Small intestine (tissue), 7 donors: ENCODE measurements at regions not wholly inside any gene's neighbourhood (a gene's known extent, or its start where the extent isn't known, plus 50 kb on each side); places are given as distances from the start of the nearest gene placed in this dataset.

Experiments
- DNase-seq, 2 donors: peaks; one replicate each; pipeline versions ENCODE4 v3.0.0 to v3.0.0-alpha.2; 2013
- FAIRE-seq: peaks from 2 replicates; lab custom pipeline; 2012; peaks lifted over from hg19 to GRCh38; lab: Jason Lieb, UNC
- H3K27ac ChIP-seq, 3 donors: one replicate each; pipeline ENCODE4 v1.5.1; 2013; ENCODE audit warnings: low read length in 2 of 3, mild to moderate bottlenecking in 2 of 3, control low read depth in 1 of 3, inconsistent platforms in 1 of 3, low read depth in 1 of 3, moderate library complexity in 1 of 3
- H3K27me3 ChIP-seq, 3 donors: one replicate each; pipeline ENCODE4 v1.6.1; 2013; ENCODE audit warnings: low read length in 3 of 3, inconsistent platforms in 1 of 3; ENCODE audit not compliant: control insufficient read depth in 3 of 3, insufficient read depth in 3 of 3
- H3K36me3 ChIP-seq, 3 donors: one replicate each; pipeline ENCODE4 v1.6.1; 2013; ENCODE audit warnings: low read length in 3 of 3, inconsistent platforms in 1 of 3, low read depth in 1 of 3, mild to moderate bottlenecking in 1 of 3, moderate library complexity in 1 of 3; ENCODE audit not compliant: control insufficient read depth in 3 of 3, insufficient read depth in 2 of 3
- H3K4me1 ChIP-seq, 3 donors: one replicate each; pipeline ENCODE4 v1.6.1; 2013; ENCODE audit warnings: low read length in 2 of 3, inconsistent platforms in 1 of 3, low read depth in 1 of 3, mild to moderate bottlenecking in 1 of 3, moderate library complexity in 1 of 3; ENCODE audit not compliant: control insufficient read depth in 3 of 3, insufficient read depth in 2 of 3
- H3K4me3 ChIP-seq, 3 donors: one replicate each; pipeline ENCODE4 v1.5.1; 2013; ENCODE audit warnings: low read length in 3 of 3, control low read depth in 1 of 3, inconsistent platforms in 1 of 3, low read depth in 1 of 3, mild to moderate bottlenecking in 1 of 3, moderate library complexity in 1 of 3
- H3K9me3 ChIP-seq, 2 donors: one replicate each; pipeline ENCODE4 v1.6.1; 2013; ENCODE audit warnings: low read depth in 1 of 2, low read length in 1 of 2; ENCODE audit not compliant: control insufficient read depth in 2 of 2, insufficient read depth in 1 of 2
- WGBS, 3 donors: extraction: QIAGEN DNeasy Blood & Tissue Kit; methylation state at CpG; one replicate each; pipeline ENCODE4 v1.1.7; 2013; 5-methylcytosine and 5-hydroxymethylcytosine counted together
- donor health status: healthy with polysubstance abuse.
- donor health status: control.
- donor health status: control.
- donor health status: Bipolar disorder and iron deficiency.
- donor health status: healthy.

DNA sequence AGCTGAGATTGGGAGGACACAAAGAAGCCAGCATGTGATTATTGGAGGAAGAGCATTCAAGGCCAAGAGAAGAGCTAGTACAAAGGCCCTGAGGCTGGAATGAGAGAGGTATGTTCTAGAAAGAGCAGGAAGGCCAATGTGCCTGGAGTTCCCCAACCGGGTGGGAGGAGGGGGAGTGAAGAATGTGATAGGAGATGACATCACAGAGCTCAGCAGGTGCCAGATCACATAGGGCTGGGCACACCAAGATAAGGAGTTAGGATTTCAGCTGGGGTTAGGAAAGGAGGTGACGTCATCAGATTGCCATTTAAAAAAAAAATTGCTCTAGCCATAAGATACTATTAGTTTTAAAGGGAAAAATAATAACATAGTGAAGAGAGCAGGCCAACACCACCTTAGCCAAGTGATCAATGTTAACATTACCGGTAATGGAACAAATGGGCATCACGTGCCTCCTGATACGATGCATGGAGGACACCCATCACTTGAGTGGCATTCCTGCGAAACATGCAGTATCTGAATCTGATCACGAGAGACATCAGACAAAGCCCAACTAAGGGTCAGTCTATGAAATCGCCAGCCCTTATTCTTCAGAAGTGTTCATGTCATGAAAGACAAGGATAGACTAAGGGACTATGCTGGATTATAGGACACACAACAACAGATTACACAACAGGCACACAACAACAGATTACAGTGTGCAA lies 344.3 kb downstream of the BCOR start:
- FAIRE-seq, result no peak
- WGBS, 3 donors, result 69 to 82% (median 70%) methylated on average over 8 of the region's 8 CpGs

DNA sequence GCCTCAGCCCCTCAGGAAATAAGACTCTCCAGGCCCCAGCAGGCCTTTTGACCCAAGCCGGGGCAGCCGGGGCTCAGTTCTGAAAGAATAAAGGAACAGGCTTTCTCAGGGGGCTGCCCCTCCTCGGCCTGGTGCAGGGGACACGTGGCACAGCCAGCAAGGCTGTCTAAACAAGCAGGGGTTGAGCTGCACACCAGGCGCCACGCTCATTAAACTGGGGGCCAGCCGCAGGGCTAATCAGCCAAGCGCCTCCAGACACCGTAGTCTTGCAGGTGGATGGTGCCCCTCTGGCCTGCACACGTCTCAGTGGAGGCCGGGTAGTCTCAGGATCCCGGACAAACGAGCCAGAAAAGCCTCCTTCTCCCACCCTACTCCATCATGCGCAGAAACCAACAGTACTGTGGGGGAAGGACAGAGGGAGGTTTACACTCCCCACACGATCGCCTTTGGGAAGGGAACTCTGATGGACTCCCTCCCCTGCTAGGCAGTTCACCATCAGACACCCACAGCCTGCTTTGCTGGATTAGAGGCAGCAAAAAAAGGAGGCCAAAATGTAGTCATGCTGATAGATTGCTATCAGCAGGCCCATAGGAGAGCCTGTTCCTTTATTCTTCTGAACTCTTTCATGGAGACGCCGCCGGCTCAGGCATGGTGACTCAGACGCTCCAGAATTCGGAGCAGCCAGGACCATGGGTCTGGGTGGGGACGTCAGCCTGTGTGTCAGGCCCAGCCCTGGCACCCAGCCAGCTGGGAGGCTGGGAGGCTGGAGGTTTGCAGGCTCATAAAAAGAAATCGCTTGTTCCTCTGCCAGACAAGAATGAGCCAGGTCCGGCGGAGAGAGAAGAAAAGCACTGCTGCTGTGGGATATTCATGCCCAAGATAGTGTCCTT lies 342.4 kb downstream of the BCOR start:
- Histone ChIP-seq H3K4me3 (no peak overlapping the region), H3K27me3 (no peaks in the 10 kb centered on the region), H3K4me1 (peaks cover 0 to 14% (median 0%) of the 10 kb centered on the region in 3 donors), H3K27ac (peak overlapping the region in 2 of 3 donors; percentile 28 to 79), H3K9me3 (no peaks in the 10 kb centered on the region), H3K36me3 (no peaks in the 10 kb centered on the region)
- DNase-seq (peak; percentile 76 to 81), FAIRE-seq (no peak)
- 43 to 64% (median 60%) methylated on average over 21 to 25 of the region's 25 CpGs for WGBS, 3 donors

More for the DNA sequence above, 344.3 kb downstream of the BCOR start:
- H3K27me3 ChIP-seq, result no peaks in the 10 kb centered on the region
- no peaks in the 10 kb centered on the region for H3K9me3 ChIP-seq
- peaks cover 0 to 6% (median 0%) of the 10 kb centered on the region in 3 donors for H3K4me1 ChIP-seq
- DNase-seq, result peak; percentile 52 to 57
- no peaks in the 10 kb centered on the region for H3K36me3 ChIP-seq
- H3K27ac ChIP-seq, result no peak overlapping the region
- H3K4me3 ChIP-seq, result no peak overlapping the region

GRCh38 chrX:39756086-39756883 lies 341.5 kb downstream of the BCOR start:
- H3K27ac ChIP-seq, result peak overlapping the region in 1 of 3 donors; percentile 39
- H3K4me1 ChIP-seq, result peaks cover 0 to 14% (median 0%) of the 10 kb centered on the region in 3 donors
- WGBS, 3 donors, result 27 to 57% (median 57%) methylated on average over 17 to 18 of the region's 18 CpGs
- no peak for DNase-seq
- no peaks in the 10 kb centered on the region for H3K9me3 ChIP-seq
- H3K4me3 ChIP-seq, result no peak overlapping the region
- no peak for FAIRE-seq
- no peaks in the 10 kb centered on the region for H3K27me3 ChIP-seq
- no peaks in the 10 kb centered on the region for H3K36me3 ChIP-seq

GRCh38 chrX:39757971-39758370 lies 339.8 kb downstream of the BCOR start:
- H3K4me3 ChIP-seq, result no peak overlapping the region
- H3K36me3 ChIP-seq, result no peaks in the 10 kb centered on the region
- WGBS, 3 donors, result 72 to 92% (median 79%) methylated on average over 6 of the region's 6 CpGs
- DNase-seq (no peak), FAIRE-seq (no peak)
- H3K4me1 ChIP-seq, result peaks cover 0 to 14% (median 0%) of the 10 kb centered on the region in 3 donors
- no peaks in the 10 kb centered on the region for H3K9me3 ChIP-seq
- H3K27ac ChIP-seq, result no peak overlapping the region
- no peaks in the 10 kb centered on the region for H3K27me3 ChIP-seq

DNA sequence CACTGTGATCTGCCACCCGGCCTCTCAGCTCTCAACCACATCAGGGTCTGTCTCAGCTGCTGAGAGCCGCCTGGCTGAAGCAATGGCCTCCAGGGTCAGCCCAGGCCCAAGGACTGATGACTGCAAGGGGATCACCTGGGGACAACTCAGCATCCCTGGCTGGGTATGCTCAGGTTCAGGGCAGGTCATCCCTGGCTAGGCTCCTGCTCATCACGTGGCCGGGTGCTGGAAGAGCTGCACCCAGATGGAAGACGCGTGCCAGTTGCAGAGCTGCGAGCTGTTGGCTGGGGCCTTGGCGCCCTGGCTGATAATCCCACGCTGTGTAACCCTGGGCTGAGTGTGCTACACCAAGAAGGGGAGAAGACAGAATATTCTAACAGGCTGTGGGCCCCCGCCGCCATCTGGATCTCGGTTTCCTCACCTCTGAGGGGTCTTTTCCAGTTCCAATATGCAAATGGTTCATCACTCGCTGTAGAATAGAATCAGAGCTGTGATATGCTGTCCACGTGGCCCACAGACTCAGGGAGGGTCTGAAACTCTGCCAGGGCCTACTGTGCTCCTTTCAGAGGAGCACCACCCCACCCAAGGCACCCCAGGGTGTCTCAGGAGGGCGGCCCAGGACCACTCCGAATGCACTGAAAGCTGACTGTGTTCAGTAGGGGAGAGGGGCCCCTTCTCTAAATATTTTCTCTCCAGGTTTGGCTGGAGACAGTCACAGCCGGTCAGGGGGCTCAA lies 338.8 kb downstream of the BCOR start:
- H3K4me3 ChIP-seq, result no peak overlapping the region
- peaks cover 0 to 14% (median 0%) of the 10 kb centered on the region in 3 donors for H3K4me1 ChIP-seq
- H3K27ac ChIP-seq, result no peak overlapping the region
- no peaks in the 10 kb centered on the region for H3K27me3 ChIP-seq
- DNase-seq, result no peak
- WGBS, 3 donors, result 56 to 82% (median 67%) methylated on average over 14 to 17 of the region's 17 CpGs
- no peaks in the 10 kb centered on the region for H3K36me3 ChIP-seq
- FAIRE-seq, result no peak
- H3K9me3 ChIP-seq, result no peaks in the 10 kb centered on the region

GRCh38 chrX:39759526-39760224 lies 338.1 kb downstream of the BCOR start:
- Histone ChIP-seq H3K4me3 (no peak overlapping the region), H3K4me1 (peaks cover 0 to 14% (median 0%) of the 10 kb centered on the region in 3 donors), H3K36me3 (no peaks in the 10 kb centered on the region), H3K27me3 (no peaks in the 10 kb centered on the region), H3K9me3 (no peaks in the 10 kb centered on the region), H3K27ac (peak overlapping the region in 2 of 3 donors; percentile 38 to 49)
- no peak for DNase-seq
- WGBS, 3 donors, result 15 to 40% (median 37%) methylated on average over 9 to 15 of the region's 15 CpGs
- FAIRE-seq, result no peak

DNA sequence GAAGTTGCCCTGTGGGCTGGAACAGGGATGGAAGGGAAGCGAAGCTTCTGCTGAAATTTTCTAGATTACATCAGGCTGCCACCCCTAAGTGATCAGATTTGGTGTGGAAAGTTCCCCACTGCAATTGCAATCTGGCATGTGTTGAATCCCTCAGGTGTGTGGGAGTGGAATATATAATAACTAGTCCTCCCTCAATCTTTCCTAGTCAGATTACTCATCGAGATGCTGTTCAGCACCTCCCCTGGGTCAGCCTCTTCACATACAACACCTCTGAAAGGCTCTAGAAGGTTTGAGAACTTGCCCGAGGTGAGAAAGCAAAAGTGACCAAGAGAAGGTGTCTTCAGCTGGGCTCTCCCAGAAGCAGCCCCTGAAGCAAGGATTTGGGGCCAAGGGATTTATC lies 336.8 kb downstream of the BCOR start:
- H3K4me1 ChIP-seq, result peaks cover 0 to 11% (median 0%) of the 10 kb centered on the region in 3 donors
- DNase-seq, result no peak
- H3K9me3 ChIP-seq, result no peaks in the 10 kb centered on the region
- no peak overlapping the region for H3K27ac ChIP-seq
- H3K4me3 ChIP-seq, result no peak overlapping the region
- no peak for FAIRE-seq
- no peaks in the 10 kb centered on the region for H3K27me3 ChIP-seq
- 65 to 85% (median 75%) methylated on average over 3 of the region's 3 CpGs for WGBS, 3 donors
- no peaks in the 10 kb centered on the region for H3K36me3 ChIP-seq
